HG02588 (cell line): ENCODE measurements at regions not wholly inside any gene's neighbourhood (a gene's known extent, or its start where the extent isn't known, plus 50 kb on each side); places are given as distances from the start of the nearest gene placed in this dataset.

ENCODE experiments used
- ATAC-seq: cut with Tn5 transposase; IDR thresholded peaks from one replicate; pipeline ENCODE4 v1.9.1; 2021; ENCODE audit warnings: mild to moderate bottlenecking, moderate library complexity; ENCODE audit not compliant: unreplicated experiment

GRCh38 chr2:6788614-6789013, 77.1 kb downstream of the CMPK2 start:
- no peak for ATAC-seq

- no peak for ATAC-seq
Observed at GRCh38 chr2:6789559-6790138, 76.1 kb downstream of the CMPK2 start.

- ATAC-seq = no peak
Observed at GRCh38 chr2:6791682-6792081, 74.0 kb downstream of the CMPK2 start.

DNA sequence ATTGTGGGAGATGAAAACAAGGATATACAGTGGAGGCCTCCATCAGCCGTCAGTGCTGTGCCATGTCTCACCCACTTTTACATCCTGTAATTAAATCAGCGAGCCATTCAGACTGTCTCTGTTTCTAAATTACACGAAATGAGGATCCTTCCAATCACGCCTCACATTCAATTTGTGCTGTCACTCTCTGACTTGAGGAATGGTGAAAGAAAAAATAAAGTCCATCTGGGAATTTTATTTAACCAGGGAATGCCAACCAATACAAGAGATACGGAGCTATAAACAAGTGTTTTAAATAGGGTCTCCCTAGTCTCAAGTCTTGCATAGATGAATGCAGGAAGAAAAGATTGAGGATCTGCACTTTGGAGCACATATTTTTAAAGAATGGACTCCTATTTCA, 72.8 kb downstream of the CMPK2 start:
- ATAC-seq = no peak

DNA sequence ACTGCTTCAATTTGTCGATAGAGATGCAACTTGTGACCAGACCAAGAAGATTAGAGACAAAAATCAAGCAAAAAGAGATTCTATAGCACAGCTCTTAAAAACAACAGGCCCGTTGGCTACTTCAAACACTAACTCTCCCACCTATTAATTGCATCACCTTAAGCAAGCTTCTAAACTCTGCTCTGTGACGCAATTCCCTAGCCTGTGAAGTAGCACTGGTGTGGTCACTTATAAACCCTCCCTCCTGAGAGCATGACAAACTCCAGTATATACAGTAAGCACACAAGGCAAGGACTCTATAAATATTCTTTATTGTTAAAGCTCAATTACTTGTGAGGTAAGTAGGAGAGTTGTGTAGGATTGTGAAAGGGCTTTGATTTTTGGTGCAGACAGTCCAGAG, 72.3 kb downstream of the CMPK2 start:
- no peak for ATAC-seq

DNA sequence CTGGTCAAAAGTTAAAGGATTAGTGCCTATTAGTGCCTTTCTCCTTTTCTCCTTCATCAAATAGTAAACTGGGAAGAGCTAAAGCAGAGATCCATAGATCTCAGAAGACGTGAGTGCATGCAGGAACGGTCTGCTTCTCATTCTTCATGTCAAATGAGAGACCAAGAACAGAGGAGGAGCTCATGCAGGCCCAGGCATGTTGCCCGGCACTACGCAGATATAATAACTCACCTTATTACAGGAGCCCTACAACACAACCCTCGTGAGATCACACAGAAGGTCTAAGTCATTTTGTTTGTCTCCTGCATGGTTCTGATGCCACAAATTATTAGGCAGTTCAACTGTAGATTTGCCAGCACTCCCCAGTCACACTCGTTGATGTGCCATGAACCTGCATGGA, 71.8 kb downstream of the CMPK2 start:
- no peak for ATAC-seq

DNA sequence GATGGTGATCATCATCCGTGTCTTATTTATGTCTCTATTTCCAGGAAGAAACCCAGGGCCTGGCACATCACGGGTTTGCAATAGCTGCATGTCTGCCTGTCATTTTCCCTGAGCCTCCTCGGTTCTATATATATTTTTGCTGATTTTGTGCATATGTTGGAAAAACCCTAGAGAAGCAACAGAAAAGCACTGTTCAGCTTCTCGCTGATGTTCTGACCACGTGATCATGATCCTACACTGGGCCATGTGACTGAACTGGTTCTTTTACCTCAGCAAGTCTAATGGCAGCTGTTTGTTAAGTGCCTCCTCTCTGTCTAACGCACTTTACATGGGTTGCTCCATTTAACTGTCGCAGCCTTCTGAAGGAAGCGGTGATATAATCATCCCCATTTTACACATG, 71.3 kb downstream of the CMPK2 start:
- no peak for ATAC-seq
